ENCODE measurements at regions not wholly inside any gene's neighbourhood (a gene's known extent, or its start where the extent isn't known, plus 50 kb on each side); places are given as distances from the start of the nearest gene placed in this dataset.

- DNase-seq (ENCODE audit: low read depth) = no peak
Measured at GRCh38 chr2:128380061-128380889, 61.6 kb upstream of the HS6ST1 start.

GRCh38 chr2:128380961-128381938 lies 62.6 kb upstream of the HS6ST1 start:
- DNase-seq (ENCODE audit: low read depth) = no peak

DNA sequence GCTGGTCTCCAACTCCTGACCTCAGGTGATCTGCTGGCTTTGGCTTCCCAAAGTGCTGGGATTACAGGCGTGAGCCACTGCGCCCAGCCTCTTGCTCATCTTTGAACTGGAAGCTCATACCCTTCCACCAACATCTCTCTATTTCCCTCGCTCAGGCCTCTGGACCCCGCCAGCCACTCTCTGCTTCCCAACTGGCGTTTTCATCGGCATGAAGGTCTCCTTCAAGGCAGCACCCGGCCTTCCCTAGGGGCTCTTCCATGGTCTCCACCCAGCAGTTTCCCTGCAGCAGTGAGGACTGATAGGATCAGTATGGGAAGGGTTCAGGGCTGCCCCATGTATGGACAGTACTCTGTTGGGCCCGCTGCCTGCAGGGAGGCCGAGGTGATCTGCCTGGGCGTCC lies 65.8 kb upstream of the HS6ST1 start:
- DNase-seq (ENCODE audit: low read depth) = no peak

GRCh38 chr2:128384956-128385355 lies 66.3 kb upstream of the HS6ST1 start:
- no peak for DNase-seq (ENCODE audit: low read depth)

DNA sequence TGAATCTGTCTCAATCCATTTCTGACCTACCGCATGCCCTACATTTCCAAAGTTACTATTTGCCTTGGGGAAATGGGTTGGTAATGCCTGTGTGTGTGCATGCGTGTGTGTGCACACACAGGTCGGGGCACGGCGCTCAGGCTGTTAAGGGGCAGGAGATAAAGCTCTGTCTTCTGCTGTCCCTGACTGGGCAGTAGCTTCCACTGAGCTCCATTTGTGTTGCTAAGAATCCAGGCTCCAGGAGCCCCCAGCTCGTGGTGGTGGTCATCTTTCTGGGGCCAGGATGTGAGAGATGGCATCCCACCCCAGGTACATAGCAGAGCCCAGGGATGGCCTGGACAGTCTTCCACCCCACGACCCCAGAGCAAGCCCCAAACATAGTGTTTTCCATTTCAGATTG lies 66.7 kb upstream of the HS6ST1 start:
- no peak for DNase-seq (ENCODE audit: low read depth)

- no peak for DNase-seq (ENCODE audit: low read depth)
Measured at GRCh38 chr2:128386066-128386465, 67.4 kb upstream of the HS6ST1 start.

- no peak for DNase-seq (ENCODE audit: low read depth)
Measured at GRCh38 chr2:128388499-128388941, 69.9 kb upstream of the HS6ST1 start.

DNA sequence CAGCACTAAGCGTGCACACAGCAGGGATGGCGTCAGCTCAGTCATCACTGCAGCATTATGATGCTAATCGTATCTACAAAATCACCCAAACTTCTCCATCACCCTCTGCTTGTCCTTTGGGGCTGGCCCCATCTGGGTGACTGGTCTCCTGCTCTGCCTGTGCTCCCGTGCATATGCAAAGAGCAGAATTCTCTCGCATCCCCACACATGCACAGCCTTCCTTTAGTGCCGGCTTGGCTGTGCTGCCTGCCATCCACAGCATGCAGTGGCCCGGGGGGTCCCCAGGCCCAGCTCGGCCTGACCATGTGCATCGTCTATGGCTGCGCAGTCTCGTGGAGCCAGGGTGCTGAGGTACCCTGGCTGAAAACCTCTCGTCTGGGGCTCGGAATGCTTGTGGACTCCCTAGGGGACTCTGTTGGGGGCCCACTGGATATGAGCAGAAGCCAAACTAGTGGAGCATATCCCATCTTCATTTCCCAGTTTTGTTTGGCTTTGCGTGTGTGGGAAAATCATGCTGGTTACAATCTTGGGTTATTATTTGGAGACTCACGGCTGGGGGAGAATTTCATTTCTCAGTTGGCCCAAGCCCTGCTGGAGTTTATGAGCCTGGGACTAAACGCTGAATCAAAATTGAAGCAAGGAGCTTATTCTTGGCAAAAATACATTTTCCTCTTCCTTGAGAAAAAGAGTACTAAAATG lies 70.9 kb upstream of the HS6ST1 start:
- no peak for DNase-seq (ENCODE audit: low read depth)

DNA sequence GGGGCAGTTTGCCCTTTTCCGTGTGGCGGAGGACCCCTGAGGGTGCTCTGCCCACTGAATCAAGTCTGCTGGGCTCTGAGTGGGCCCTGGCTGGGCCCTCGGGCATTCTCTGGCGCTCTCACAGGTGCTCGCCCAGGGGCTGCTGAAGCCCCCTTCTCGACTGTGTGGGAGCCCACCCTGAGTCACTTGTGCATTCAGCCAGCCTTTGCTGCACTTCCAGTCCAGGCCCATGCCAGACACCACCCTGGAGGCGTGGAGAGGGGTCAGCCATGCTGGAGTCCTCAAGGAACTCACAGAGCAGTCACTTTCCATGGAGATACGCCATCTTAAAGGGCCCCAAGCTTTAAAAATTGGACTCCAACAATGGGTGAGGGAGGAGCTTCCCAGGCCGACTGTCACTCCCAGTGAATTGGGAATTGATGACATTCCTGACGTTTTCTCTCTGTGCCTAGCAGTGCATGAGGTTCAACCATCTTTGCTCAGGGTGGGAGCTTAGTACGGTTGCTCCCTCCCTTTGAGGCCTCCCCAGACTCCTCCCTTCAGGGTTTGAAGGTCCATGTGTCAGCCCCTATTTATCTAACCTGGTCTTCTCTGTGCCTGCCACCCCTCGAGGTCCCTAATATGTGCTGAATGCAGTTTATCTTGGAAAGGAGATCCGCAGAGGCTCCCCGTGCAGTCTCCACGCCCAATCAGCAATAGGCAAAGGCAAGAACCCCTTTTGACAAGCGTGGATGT lies 71.8 kb upstream of the HS6ST1 start:
- no peak for DNase-seq (ENCODE audit: low read depth)

GRCh38 chr2:128390991-128391630 lies 72.4 kb upstream of the HS6ST1 start:
- no peak for DNase-seq (ENCODE audit: low read depth)

- no peak for DNase-seq (ENCODE audit: low read depth)
Measured at GRCh38 chr2:128391679-128392078, 73.0 kb upstream of the HS6ST1 start.

DNA sequence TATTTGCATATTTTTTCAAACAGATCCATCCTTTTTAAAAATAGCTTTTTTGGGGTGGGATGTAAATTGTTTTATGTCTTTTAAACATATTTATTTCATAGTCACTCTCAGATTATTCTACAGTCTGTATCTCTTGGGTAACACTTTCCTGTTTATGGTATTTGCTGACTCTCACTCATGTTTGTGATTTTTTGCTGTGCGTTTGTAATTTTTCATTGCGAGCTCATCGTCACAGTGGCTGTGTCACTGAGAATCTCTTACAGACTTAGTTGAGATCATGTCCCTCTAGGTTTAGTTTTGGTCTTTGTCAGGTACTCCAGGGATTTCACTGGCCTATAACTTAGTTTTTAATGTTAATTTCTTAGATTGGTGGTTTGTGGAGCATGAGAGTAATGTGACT lies 73.5 kb upstream of the HS6ST1 start:
- DNase-seq (ENCODE audit: low read depth) = no peak

DNA sequence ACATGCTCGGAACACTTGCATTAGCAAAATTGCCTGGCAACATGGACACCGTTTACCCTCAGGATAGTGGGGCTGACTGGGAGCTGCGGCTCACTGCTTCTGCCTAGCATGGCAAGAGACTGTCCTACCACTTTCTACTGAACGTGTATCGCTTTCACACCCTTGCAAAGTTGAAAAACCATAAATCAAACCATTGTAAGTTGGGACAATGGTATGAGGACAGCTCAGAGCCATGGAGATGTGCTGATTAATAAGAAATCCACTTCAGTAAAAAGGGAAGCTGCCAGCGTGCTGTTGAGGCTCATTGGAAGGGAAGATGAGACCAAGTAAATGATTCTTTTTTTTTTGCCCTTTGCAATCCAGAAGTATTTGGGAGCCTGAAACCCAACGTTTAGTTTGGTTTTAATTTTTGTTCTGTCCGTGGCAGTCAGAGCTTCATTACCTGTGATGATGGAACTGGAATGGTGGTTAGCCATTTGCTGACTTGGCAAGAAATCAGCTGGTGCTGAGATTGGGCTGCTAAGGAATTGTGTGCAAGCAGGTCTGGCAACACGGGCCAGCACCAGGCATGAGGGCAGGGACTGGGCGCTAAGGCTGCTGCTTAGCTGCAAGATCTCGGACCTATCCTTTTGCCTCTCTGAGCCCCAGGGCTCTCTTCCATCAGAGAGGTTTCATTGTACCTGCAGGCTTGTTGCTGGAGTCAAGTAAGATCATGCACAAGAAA lies 75.5 kb upstream of the HS6ST1 start:
- DNase-seq (ENCODE audit: low read depth) = no peak

GRCh38 chr2:128395196-128395595 lies 76.5 kb upstream of the HS6ST1 start:
- no peak for DNase-seq (ENCODE audit: low read depth)

DNA sequence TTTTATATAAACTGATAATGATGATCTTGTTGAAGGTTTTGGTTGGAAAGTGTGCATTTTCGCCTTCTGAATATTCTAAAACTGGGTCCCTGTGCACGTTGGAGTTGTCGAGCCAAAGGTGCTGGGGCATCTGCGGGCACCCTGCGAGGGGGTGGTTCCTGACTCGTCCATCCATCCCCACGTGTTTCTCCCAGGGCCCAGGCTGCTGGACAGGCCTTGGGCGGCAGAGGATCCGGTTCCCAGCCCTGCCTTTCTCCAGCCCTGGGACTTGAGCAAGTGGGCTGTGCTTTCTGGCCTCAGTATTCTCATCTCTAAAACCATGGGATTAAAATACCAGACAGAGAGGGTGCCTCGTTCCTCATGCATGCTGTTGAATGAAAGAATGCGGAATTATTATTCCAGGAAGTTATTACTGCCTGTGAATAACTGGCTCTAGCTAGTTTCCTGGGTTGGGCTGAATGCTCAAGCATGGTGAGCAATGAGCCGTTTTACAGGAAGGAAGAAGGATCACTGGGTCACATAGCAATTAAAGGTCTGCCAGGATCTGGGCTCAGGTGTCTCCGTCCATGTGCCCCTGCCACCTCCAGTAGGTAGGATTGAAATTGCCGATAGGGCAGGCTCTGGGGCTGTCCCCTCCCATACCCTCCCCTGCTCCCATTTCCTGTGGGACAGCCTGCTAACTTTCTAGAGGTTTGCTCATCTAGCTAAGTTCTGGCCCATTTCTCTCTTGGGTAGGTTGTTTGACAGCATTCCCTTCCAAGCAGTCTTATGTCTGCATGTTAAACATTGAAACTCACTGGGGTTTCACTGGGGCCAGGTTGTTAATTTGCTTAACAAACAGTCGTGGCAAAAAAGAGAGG lies 77.2 kb upstream of the HS6ST1 start:
- peak; percentile 26 for DNase-seq (ENCODE audit: low read depth)

- no peak for DNase-seq (ENCODE audit: low read depth)
Measured at GRCh38 chr2:128396500-128396891, 77.8 kb upstream of the HS6ST1 start.

- DNase-seq (ENCODE audit: low read depth) = no peak
Measured at GRCh38 chr2:128396946-128397345, 78.3 kb upstream of the HS6ST1 start.

GRCh38 chr2:128399256-128399655 lies 80.6 kb upstream of the HS6ST1 start:
- no peak for DNase-seq (ENCODE audit: low read depth)

All from HT1080 (cell line).